Liver (tissue), 7 donors: ENCODE measurements at regions not wholly inside any gene's neighbourhood (a gene's known extent, or its start where the extent isn't known, plus 50 kb on each side); places are given as distances from the start of the nearest gene placed in this dataset.

ENCODE experiments used
- DNase-seq: peaks from one replicate; pipeline ENCODE4 v3.0.0-alpha.2; 2017; ENCODE audit warnings: low spot score
- H3K27ac ChIP-seq, 2 donors: one replicate each; pipeline ENCODE4 v1.7.0; 2013; ENCODE audit warnings: inconsistent platforms in 2 of 2, low read length in 2 of 2, control low read depth in 1 of 2, low read depth in 1 of 2, mild to moderate bottlenecking in 1 of 2
- H3K27me3 ChIP-seq, 4 donors: one replicate each; pipeline versions ENCODE4 v1.6.1 to v1.7.0; 2013; ENCODE audit warnings: low read length in 3 of 4, inconsistent platforms in 1 of 4, mild to moderate bottlenecking in 1 of 4, moderate library complexity in 1 of 4; ENCODE audit not compliant: control insufficient read depth in 4 of 4, insufficient read depth in 4 of 4
- H3K36me3 ChIP-seq, 4 donors: one replicate each; pipeline versions ENCODE4 v1.6.1 to v1.7.0; 2013; ENCODE audit warnings: low read length in 3 of 4, mild to moderate bottlenecking in 3 of 4, low read depth in 1 of 4, moderate library complexity in 1 of 4; ENCODE audit not compliant: control insufficient read depth in 4 of 4, insufficient read depth in 3 of 4
- H3K4me1 ChIP-seq, 4 donors: one replicate each; pipeline versions ENCODE4 v1.6.1 to v1.7.0; 2013; ENCODE audit warnings: low read length in 3 of 4, mild to moderate bottlenecking in 3 of 4, moderate library complexity in 1 of 4; ENCODE audit not compliant: control insufficient read depth in 4 of 4, insufficient read depth in 4 of 4
- H3K4me3 ChIP-seq, 3 donors: one replicate each; pipeline versions ENCODE4 v1.6.1 to v1.7.0; 2013; ENCODE audit warnings: low read length in 3 of 3, control low read depth in 1 of 3, low read depth in 1 of 3, mild to moderate bottlenecking in 1 of 3
- H3K9ac ChIP-seq, 2 donors: one replicate each; pipeline ENCODE4 v1.7.0; 2013; ENCODE audit warnings: low read length in 2 of 2, mild to moderate bottlenecking in 2 of 2, moderate library complexity in 2 of 2, control low read depth in 1 of 2, low read depth in 1 of 2
- H3K9me3 ChIP-seq, 4 donors: one replicate each; pipeline versions ENCODE4 v1.6.1 to v1.7.0; 2013; ENCODE audit warnings: low read length in 3 of 4; ENCODE audit not compliant: control insufficient read depth in 4 of 4
- EGR1 ChIP-seq, 2 donors: IDR thresholded peaks; 2 replicates each; pipeline ENCODE4 v1.6.1; 2016 to 2018; ENCODE audit warnings: antibody characterized with exemption in 2 of 2, low read depth in 2 of 2
- FOXA1 ChIP-seq: IDR thresholded peaks from 2 replicates; pipeline ENCODE4 v1.6.1; 2016; ENCODE audit warnings: antibody characterized with exemption
- FOXA2 ChIP-seq: IDR thresholded peaks from 2 replicates; pipeline ENCODE4 v1.6.1; 2016; ENCODE audit warnings: antibody characterized with exemption
- GABPA ChIP-seq, 2 donors: IDR thresholded peaks in 1 of 2; conservative IDR thresholded peaks in 1 of 2; 2 replicates each; pipeline ENCODE4 v1.6.1; 2016; ENCODE audit warnings: antibody characterized with exemption in 2 of 2, mild to moderate bottlenecking in 1 of 2, moderate library complexity in 1 of 2
- HNF4A ChIP-seq, 2 donors: conservative IDR thresholded peaks; 2 replicates each; pipeline ENCODE4 v1.6.1; 2016; ENCODE audit warnings: antibody characterized with exemption in 2 of 2, mild to moderate bottlenecking in 2 of 2
- MAX ChIP-seq: IDR thresholded peaks from 2 replicates; pipeline ENCODE4 v1.6.1; 2016; ENCODE audit warnings: antibody characterized with exemption
- RAD21 ChIP-seq, 2 donors: IDR thresholded peaks; 2 replicates each; pipeline ENCODE4 v1.6.1; 2016; ENCODE audit warnings: antibody characterized with exemption in 2 of 2, mild to moderate bottlenecking in 2 of 2
- REST ChIP-seq: IDR thresholded peaks from 2 replicates; pipeline ENCODE4 v1.6.1; 2016; ENCODE audit warnings: antibody characterized with exemption, mild to moderate bottlenecking
- SP1 ChIP-seq: IDR thresholded peaks from 2 replicates; pipeline ENCODE4 v1.6.1; 2018; ENCODE audit warnings: antibody characterized with exemption, mild to moderate bottlenecking
- TAF1 ChIP-seq: conservative IDR thresholded peaks from 2 replicates; pipeline ENCODE4 v1.6.1; 2016; ENCODE audit warnings: antibody characterized with exemption, mild to moderate bottlenecking
- YY1 ChIP-seq: IDR thresholded peaks from 2 replicates; pipeline ENCODE4 v1.6.1; 2016; ENCODE audit warnings: antibody characterized with exemption, mild to moderate bottlenecking
- ZBTB33 ChIP-seq: IDR thresholded peaks from 2 replicates; pipeline ENCODE4 v1.6.1; 2016; ENCODE audit warnings: antibody characterized with exemption
- WGBS: extraction: QIAGEN DNeasy Blood & Tissue Kit; methylation state at CpG from one replicate; pipeline ENCODE4 v1.1.7; 2013; 5-methylcytosine and 5-hydroxymethylcytosine counted together
- donor health status: healthy.
- donor health status: healthy.
- donor health status: healthy.
- donor health status: healthy.

GRCh38 chr4:188492886-188493285, 353.6 kb downstream of the TRIML1 start (continued):
- no peak for TF ChIP-seq HNF4A (conservative IDR thresholded peaks at IDR 0.05)
- TF ChIP-seq YY1: no peak

GRCh38 chr4:188495169-188495568, 355.9 kb downstream of the TRIML1 start:
- no peaks in the 10 kb centered on the region for H3K4me1 ChIP-seq
- WGBS: 73% methylated on average over 2 of the region's 2 CpGs
- peaks cover 0 to 8% (median 8%) of the 10 kb centered on the region in 4 donors for H3K9me3 ChIP-seq
- no peak overlapping the region for H3K27ac ChIP-seq
- H3K4me3 ChIP-seq: no peak overlapping the region
- H3K9ac ChIP-seq: no peak overlapping the region
- no peak for DNase-seq
- no peak for TF ChIP-seq SP1
- no peak for TF ChIP-seq TAF1
- TF ChIP-seq EGR1 (IDR thresholded peaks at IDR 0.05; ENCODE audit: low read depth in 2 of 2): no peak
- no peak for TF ChIP-seq ZBTB33
- TF ChIP-seq REST: no peak
- H3K27me3 ChIP-seq: no peaks in the 10 kb centered on the region
- no peaks in the 10 kb centered on the region for H3K36me3 ChIP-seq

- Histone ChIP-seq H3K9me3 (peaks cover 0 to 1% (median 0%) of the 10 kb centered on the region in 4 donors), H3K27me3 (no peaks in the 10 kb centered on the region), H3K4me1 (no peaks in the 10 kb centered on the region), H3K4me3 (no peak overlapping the region), H3K9ac (no peak overlapping the region), H3K27ac (no peak overlapping the region), H3K36me3 (no peaks in the 10 kb centered on the region)
- no peak for DNase-seq
- no peak for TF ChIP-seq FOXA2
- no peak for TF ChIP-seq FOXA1
- no peak for TF ChIP-seq TAF1
- no peak for TF ChIP-seq GABPA (IDR thresholded peaks at IDR 0.05 in 1 of 2, conservative IDR thresholded peaks at IDR 0.05 in 1 of 2)
These were observed 372.2 kb downstream of the TRIML1 start for GRCh38 chr4:188511431-188511830.

- no peaks in the 10 kb centered on the region for H3K27me3 ChIP-seq
- WGBS: 75% methylated on average over 10 of the region's 10 CpGs
- no peak overlapping the region for H3K9ac ChIP-seq
- H3K27ac ChIP-seq: no peak overlapping the region
- no peak overlapping the region for H3K4me3 ChIP-seq
- no peaks in the 10 kb centered on the region for H3K36me3 ChIP-seq
- no peak for TF ChIP-seq MAX
- TF ChIP-seq YY1: no peak
- no peak for TF ChIP-seq TAF1
- TF ChIP-seq FOXA1: no peak
- no peak for TF ChIP-seq RAD21 (IDR thresholded peaks at IDR 0.05)
- no peaks in the 10 kb centered on the region for H3K4me1 ChIP-seq
- DNase-seq: no peak
- peaks cover 0 to 3% (median 1%) of the 10 kb centered on the region in 4 donors for H3K9me3 ChIP-seq
These were observed 393.5 kb downstream of the TRIML1 start for GRCh38 chr4:188532751-188533150.
